Tibial nerve (tissue), 4 donors: ENCODE measurements at regions not wholly inside any gene's neighbourhood (a gene's known extent, or its start where the extent isn't known, plus 50 kb on each side); places are given as distances from the start of the nearest gene placed in this dataset.

Experiments used
- DNase-seq, 2 donors: peaks; one replicate each; pipeline ENCODE4 v3.0.0-alpha.2; 2019; ENCODE audit warnings: low spot score in 2 of 2
- H3K27ac ChIP-seq, 4 donors: fragments of 200-600 bp; sonication (generic) in 3 of 4; one replicate each; pipeline ENCODE4 v1.5.1; 2017 to 2019; ENCODE audit warnings: mild to moderate bottlenecking in 1 of 4
- H3K27me3 ChIP-seq, 2 donors: fragments of 200-600 bp; sonication (generic) in 1 of 2; one replicate each; pipeline versions ENCODE4 v1.5.1 to v1.6.0; 2017 to 2019
- H3K36me3 ChIP-seq, 3 donors: fragments of 200-600 bp; sonication (generic); one replicate each; pipeline ENCODE4 v1.5.1; 2018 to 2019
- H3K4me1 ChIP-seq, 4 donors: fragments of 200-600 bp; sonication (generic) in 3 of 4; one replicate each; pipeline ENCODE4 v1.5.1; 2017 to 2019
- H3K4me3 ChIP-seq, 4 donors: fragments of 200-600 bp; sonication (generic) in 3 of 4; one replicate each; pipeline ENCODE4 v1.5.1; 2017 to 2019; ENCODE audit warnings: mild to moderate bottlenecking in 1 of 4, moderate library complexity in 1 of 4
- H3K9me3 ChIP-seq, 4 donors: fragments of 200-600 bp; sonication (generic) in 3 of 4; one replicate each; pipeline ENCODE4 v1.5.1; 2017 to 2019
- EP300 ChIP-seq, 2 donors: sonication (generic); formaldehyde crosslinking; IDR thresholded peaks; one replicate each; pipeline ENCODE4 v1.6.1; 2017; ENCODE audit warnings: antibody characterized with exemption in 2 of 2, mild to moderate bottlenecking in 1 of 2
- POLR2A ChIP-seq, 2 donors: fragments of 450-650 bp; IDR thresholded peaks; one replicate each; pipeline ENCODE4 v1.6.1; 2017; ENCODE audit warnings: antibody characterized with exemption in 2 of 2, mild to moderate bottlenecking in 2 of 2, moderate library complexity in 2 of 2
- WGBS, 2 donors: methylation state at CpG; one replicate each; pipeline ENCODE4 v1.1.5; 2018; 5-methylcytosine and 5-hydroxymethylcytosine counted together
- TF ChIP-seq, protein P1 (sequence below), 5 experiments: fragments of 200-600 bp in 3 of 5; fragments of 450-650 bp in 2 of 5; sonication (generic) in 3 of 5; IDR thresholded peaks; one replicate each; pipeline ENCODE4 v1.5.1; 2016 to 2019; ENCODE audit warnings: antibody characterized with exemption in 5 of 5, mild to moderate bottlenecking in 3 of 5, moderate library complexity in 2 of 5

DNA sequence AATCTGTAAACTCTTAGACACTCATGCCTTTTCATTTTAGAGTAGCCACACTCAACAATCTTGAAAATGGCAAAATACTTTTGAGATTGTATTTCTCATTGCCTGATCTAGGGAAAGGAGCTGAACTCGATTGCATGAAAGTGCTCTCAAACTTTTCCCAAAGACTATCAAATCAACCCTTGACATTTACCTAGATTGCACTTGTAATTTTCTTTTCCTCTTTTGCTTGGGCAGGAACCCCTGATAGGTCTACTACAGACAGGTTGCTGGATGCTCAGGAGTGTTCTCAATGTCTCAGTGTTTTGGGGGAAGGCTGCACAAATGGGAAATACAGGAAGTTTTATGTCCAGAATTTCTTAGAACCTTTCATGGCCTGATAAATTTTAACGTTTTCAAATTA is 468.0 kb upstream of the GJE1 start:
- H3K4me3 ChIP-seq, result no peak overlapping the region
- DNase-seq, result no peak
- H3K27me3 ChIP-seq, result no peaks in the 10 kb centered on the region
- H3K9me3 ChIP-seq, result no peaks in the 10 kb centered on the region
- no peak overlapping the region for H3K27ac ChIP-seq
- H3K36me3 ChIP-seq, result no peaks in the 10 kb centered on the region
- H3K4me1 ChIP-seq, result no peaks in the 10 kb centered on the region
- 74% methylated on average over 2 of the region's 2 CpGs for WGBS, 2 donors
- TF ChIP-seq POLR2A (IDR thresholded peaks at IDR 0.05) (no peak), EP300 (IDR thresholded peaks at IDR 0.05) (no peak)
- TF ChIP-seq, protein P1, sequence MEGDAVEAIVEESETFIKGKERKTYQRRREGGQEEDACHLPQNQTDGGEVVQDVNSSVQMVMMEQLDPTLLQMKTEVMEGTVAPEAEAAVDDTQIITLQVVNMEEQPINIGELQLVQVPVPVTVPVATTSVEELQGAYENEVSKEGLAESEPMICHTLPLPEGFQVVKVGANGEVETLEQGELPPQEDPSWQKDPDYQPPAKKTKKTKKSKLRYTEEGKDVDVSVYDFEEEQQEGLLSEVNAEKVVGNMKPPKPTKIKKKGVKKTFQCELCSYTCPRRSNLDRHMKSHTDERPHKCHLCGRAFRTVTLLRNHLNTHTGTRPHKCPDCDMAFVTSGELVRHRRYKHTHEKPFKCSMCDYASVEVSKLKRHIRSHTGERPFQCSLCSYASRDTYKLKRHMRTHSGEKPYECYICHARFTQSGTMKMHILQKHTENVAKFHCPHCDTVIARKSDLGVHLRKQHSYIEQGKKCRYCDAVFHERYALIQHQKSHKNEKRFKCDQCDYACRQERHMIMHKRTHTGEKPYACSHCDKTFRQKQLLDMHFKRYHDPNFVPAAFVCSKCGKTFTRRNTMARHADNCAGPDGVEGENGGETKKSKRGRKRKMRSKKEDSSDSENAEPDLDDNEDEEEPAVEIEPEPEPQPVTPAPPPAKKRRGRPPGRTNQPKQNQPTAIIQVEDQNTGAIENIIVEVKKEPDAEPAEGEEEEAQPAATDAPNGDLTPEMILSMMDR (IDR thresholded peaks at IDR 0.05), result no peak

DNA sequence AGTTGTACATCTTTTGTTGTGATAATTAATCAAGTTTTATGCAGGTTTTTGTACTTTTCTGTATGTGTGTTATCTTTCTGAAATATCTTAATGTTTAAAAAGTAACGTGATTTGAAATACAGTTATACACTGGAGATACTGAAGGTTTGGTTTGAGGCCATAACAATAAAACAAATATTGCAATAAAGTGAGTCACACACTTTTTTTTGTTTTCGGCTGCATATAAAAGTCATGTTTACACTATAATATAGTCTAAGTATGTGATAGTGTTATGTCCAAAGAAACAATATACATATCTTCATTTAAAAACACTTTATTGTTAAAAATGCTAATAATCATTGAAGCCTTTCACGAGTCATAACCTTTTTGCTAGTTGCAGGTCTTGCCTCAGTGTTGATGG is 473.1 kb upstream of the GJE1 start:
- no peaks in the 10 kb centered on the region for H3K27me3 ChIP-seq
- peaks cover 0 to 14% (median 0%) of the 10 kb centered on the region in 4 donors for H3K9me3 ChIP-seq
- no peaks in the 10 kb centered on the region for H3K4me1 ChIP-seq
- 76 to 77% methylated on average over 3 of the region's 3 CpGs for WGBS, 2 donors
- H3K27ac ChIP-seq, result no peak overlapping the region
- no peak for TF ChIP-seq POLR2A (IDR thresholded peaks at IDR 0.05)
- TF ChIP-seq, protein P1 (IDR thresholded peaks at IDR 0.05), result no peak
- TF ChIP-seq EP300 (IDR thresholded peaks at IDR 0.05), result no peak
- H3K4me3 ChIP-seq, result no peak overlapping the region
- no peak for DNase-seq
- no peaks in the 10 kb centered on the region for H3K36me3 ChIP-seq

DNA sequence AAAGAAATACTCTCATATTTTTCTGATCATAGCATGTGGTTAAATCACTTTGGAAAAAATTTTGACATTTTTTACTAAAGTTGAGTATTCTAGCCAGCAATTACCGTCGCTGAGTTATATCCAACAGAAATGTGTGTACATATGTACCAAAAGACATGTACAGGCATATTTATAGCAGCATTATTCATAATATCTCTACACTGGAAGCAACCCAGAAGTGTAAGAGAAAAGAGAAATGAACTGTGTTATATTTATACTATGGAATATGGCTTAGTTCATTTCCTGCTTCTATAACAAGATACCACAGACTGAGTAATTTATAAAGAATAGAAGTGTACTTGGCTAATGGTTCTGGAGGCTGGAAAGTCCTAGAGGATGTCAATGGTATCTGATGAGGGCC is 474.0 kb upstream of the GJE1 start:
- H3K27ac ChIP-seq, result no peak overlapping the region
- H3K36me3 ChIP-seq, result no peaks in the 10 kb centered on the region
- H3K4me3 ChIP-seq, result no peak overlapping the region
- TF ChIP-seq, protein P1 (IDR thresholded peaks at IDR 0.05), result no peak
- TF ChIP-seq EP300 (IDR thresholded peaks at IDR 0.05), result no peak
- no peak for TF ChIP-seq POLR2A (IDR thresholded peaks at IDR 0.05)
- WGBS, 2 donors, result 91 to 94% methylated on average over 2 of the region's 2 CpGs
- peaks cover 0 to 14% (median 0%) of the 10 kb centered on the region in 4 donors for H3K9me3 ChIP-seq
- no peak for DNase-seq
- no peaks in the 10 kb centered on the region for H3K27me3 ChIP-seq
- no peaks in the 10 kb centered on the region for H3K4me1 ChIP-seq

DNA sequence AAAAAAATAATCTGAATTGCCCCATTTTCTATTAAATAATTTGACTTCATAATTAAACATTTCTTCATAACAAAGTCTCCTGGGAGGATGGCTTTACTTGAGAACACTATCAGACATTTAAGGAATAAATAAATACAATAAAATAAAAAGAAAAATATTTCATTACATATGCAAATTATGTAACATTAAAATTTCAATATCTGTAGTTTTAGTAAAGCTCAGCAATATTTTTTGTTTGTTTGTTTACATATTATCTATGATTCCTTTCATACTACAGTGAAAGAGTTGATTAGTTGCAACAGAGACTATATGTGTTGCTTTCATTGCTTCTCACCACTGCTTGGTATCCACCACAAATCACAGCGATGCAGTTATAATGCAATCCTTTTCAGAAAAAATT is 474.9 kb upstream of the GJE1 start:
- TF ChIP-seq EP300 (IDR thresholded peaks at IDR 0.05), result no peak
- no peak for TF ChIP-seq POLR2A (IDR thresholded peaks at IDR 0.05)
- TF ChIP-seq, protein P1 (IDR thresholded peaks at IDR 0.05), result no peak
- Histone ChIP-seq H3K27ac (no peak overlapping the region), H3K9me3 (peaks cover 0 to 14% (median 0%) of the 10 kb centered on the region in 4 donors), H3K4me3 (no peak overlapping the region), H3K27me3 (no peaks in the 10 kb centered on the region), H3K4me1 (no peaks in the 10 kb centered on the region), H3K36me3 (no peaks in the 10 kb centered on the region)
- DNase-seq, result no peak
- WGBS, 2 donors, result 93 to 100% methylated on average over 1 of the region's 1 CpG

DNA sequence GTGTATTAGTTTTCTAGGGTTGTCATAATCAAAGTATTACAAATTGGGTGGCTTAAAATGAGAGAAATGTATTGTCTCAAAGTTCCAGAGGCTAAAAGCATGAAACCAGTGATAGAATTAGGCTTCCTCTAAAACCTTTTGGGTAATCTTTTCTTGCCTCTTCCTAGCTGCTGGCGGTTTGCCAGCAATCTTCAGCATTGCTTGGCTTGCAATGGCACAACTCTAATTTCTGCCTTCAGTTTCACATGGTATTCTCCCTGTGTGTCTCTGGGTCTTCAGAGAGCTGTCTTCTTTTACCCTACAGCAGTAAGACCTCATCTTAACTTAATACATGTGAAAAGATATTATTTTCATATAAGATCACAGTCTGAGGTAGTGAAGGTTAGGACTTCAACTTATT is 479.1 kb upstream of the GJE1 start:
- H3K4me1 ChIP-seq, result no peaks in the 10 kb centered on the region
- H3K4me3 ChIP-seq, result no peak overlapping the region
- 84 to 88% methylated on average over 1 of the region's 1 CpG for WGBS, 2 donors
- H3K27me3 ChIP-seq, result no peaks in the 10 kb centered on the region
- H3K27ac ChIP-seq, result no peak overlapping the region
- peaks cover 0 to 14% (median 0%) of the 10 kb centered on the region in 4 donors for H3K9me3 ChIP-seq
- H3K36me3 ChIP-seq, result no peaks in the 10 kb centered on the region
- no peak for DNase-seq
- no peak for TF ChIP-seq EP300 (IDR thresholded peaks at IDR 0.05)
- TF ChIP-seq, protein P1 (IDR thresholded peaks at IDR 0.05), result no peak
- no peak for TF ChIP-seq POLR2A (IDR thresholded peaks at IDR 0.05)
